ENCODE measurements at regions not wholly inside any gene's neighbourhood (a gene's known extent, or its start where the extent isn't known, plus 50 kb on each side); places are given as distances from the start of the nearest gene placed in this dataset.

DNA sequence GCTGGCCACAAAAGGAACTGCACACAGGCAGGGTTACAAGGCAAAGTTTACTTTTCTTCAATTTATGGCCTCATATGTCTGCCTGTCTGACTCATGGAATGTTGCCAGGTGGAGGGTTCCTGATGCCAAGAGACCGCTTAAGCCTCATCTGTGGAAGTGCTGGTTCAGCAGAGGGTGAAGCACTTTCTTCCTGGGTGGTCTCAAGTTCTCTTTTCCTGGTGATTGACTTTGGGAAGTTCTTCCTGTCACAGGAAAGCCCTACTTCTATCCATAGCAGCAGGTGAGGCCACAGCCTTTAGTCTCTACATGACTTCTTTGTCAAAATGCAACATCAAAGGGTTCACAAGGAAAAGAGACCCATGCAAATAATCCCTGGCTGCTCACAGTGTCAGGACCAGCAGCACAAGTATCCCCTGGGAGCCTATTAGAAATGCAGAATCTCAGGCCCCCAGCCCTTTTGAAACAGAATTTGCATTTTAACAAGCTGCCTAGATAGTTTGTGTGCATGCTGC, 81.4 kb upstream of the IGFBP7 start:
- intact Hi-C loops (cut with DNase I; ENCODE audit: low total_unique reads), result no loop called here
- TF ChIP-seq, protein P1, sequence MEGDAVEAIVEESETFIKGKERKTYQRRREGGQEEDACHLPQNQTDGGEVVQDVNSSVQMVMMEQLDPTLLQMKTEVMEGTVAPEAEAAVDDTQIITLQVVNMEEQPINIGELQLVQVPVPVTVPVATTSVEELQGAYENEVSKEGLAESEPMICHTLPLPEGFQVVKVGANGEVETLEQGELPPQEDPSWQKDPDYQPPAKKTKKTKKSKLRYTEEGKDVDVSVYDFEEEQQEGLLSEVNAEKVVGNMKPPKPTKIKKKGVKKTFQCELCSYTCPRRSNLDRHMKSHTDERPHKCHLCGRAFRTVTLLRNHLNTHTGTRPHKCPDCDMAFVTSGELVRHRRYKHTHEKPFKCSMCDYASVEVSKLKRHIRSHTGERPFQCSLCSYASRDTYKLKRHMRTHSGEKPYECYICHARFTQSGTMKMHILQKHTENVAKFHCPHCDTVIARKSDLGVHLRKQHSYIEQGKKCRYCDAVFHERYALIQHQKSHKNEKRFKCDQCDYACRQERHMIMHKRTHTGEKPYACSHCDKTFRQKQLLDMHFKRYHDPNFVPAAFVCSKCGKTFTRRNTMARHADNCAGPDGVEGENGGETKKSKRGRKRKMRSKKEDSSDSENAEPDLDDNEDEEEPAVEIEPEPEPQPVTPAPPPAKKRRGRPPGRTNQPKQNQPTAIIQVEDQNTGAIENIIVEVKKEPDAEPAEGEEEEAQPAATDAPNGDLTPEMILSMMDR (IDR thresholded peaks at IDR 0.05), result peak in 1 of 5 experiments; percentile 6
- TF ChIP-seq EP300 (IDR thresholded peaks at IDR 0.05; ENCODE audit: low read depth) (no peak), POLR2A (IDR thresholded peaks at IDR 0.05) (no peak), POLR2AphosphoS5 (IDR thresholded peaks at IDR 0.05) (no peak)
- peak; percentile 46 for DNase-seq

GRCh38 chr4:57190601-57191481, 80.7 kb upstream of the IGFBP7 start:
- in situ Hi-C loops (cut with MboI; ENCODE audit: low pct_ligation_motif_present in 1 of 4, low pct_unique_long_range_greater_than_20kb in 1 of 4, low sequenced_read_pairs in 3 of 4) (no loop called here), intact Hi-C loops (cut with DNase I; ENCODE audit: low total_unique reads) (no loop called here)
- WGBS, 2 donors (ENCODE audit: low coverage in 1 of 2), result 33 to 46% methylated on average over 8 to 12 of the region's 12 CpGs
- Histone ChIP-seq H3K36me3 (no peaks in the 10 kb centered on the region), H3K27me3 (no peaks in the 10 kb centered on the region), H3K9me3 (no peaks in the 10 kb centered on the region), H3K27ac (peak overlapping the region in 1 of 4 donors; percentile 42), H3K4me1 (peaks cover 3 to 12% (median 8%) of the 10 kb centered on the region in 4 donors), H3K4me3 (no peak overlapping the region)
- peak; percentile 27 for DNase-seq
- TF ChIP-seq POLR2A (IDR thresholded peaks at IDR 0.05), result no peak
- TF ChIP-seq, protein P1 (IDR thresholded peaks at IDR 0.05), result peak; percentile 19 to 62 (median 44)

More for the DNA sequence above, 81.4 kb upstream of the IGFBP7 start:
- Histone ChIP-seq H3K36me3 (no peaks in the 10 kb centered on the region), H3K9me3 (no peaks in the 10 kb centered on the region), H3K4me3 (no peak overlapping the region), H3K27me3 (no peaks in the 10 kb centered on the region), H3K27ac (peak overlapping the region in 1 of 4 donors; percentile 42), H3K4me1 (peaks cover 3 to 12% (median 8%) of the 10 kb centered on the region in 4 donors)
- in situ Hi-C loops (cut with MboI; ENCODE audit: low pct_ligation_motif_present in 1 of 4, low pct_unique_long_range_greater_than_20kb in 1 of 4, low sequenced_read_pairs in 3 of 4), result no loop called here
- 14% methylated on average over 1 of the region's 1 CpG; no CpG with 5 or more reads in 1 of the 2 donors for WGBS, 2 donors (ENCODE audit: low coverage in 1 of 2)

DNA sequence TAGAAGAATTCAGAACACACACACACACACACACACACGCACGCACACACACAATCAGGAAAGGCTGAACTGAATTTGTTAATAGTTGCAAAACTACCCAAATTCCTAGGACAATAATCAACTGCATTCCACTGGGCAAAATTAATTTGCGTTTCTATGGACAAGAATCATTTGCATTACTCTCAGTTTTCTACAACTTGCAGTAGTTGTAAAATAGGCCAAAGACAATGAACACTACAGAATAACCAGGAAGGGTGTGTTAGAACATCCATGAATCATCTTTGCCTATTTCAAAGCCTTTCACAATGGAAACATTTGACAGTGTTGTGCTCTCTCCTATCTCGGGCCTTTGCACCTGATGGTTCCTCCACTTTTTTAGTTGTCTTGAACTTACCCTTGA, 77.1 kb upstream of the IGFBP7 start:
- intact Hi-C loops (cut with DNase I; ENCODE audit: low total_unique reads) (no loop called here), in situ Hi-C loops (cut with MboI; ENCODE audit: low pct_ligation_motif_present in 1 of 4, low pct_unique_long_range_greater_than_20kb in 1 of 4, low sequenced_read_pairs in 3 of 4) (no loop called here)
- no peak for DNase-seq
- 57 to 62% methylated on average over 4 of the region's 4 CpGs for WGBS, 2 donors (ENCODE audit: low coverage in 1 of 2)
- Histone ChIP-seq H3K27ac (no peak overlapping the region), H3K27me3 (no peaks in the 10 kb centered on the region), H3K4me3 (no peak overlapping the region), H3K4me1 (peaks cover 3 to 12% (median 8%) of the 10 kb centered on the region in 4 donors), H3K9me3 (no peaks in the 10 kb centered on the region), H3K36me3 (no peaks in the 10 kb centered on the region)
- TF ChIP-seq POLR2A (IDR thresholded peaks at IDR 0.05) (no peak), POLR2AphosphoS5 (IDR thresholded peaks at IDR 0.05) (no peak), EP300 (IDR thresholded peaks at IDR 0.05; ENCODE audit: low read depth) (no peak)
- TF ChIP-seq, protein P1 (IDR thresholded peaks at IDR 0.05), result no peak

DNA sequence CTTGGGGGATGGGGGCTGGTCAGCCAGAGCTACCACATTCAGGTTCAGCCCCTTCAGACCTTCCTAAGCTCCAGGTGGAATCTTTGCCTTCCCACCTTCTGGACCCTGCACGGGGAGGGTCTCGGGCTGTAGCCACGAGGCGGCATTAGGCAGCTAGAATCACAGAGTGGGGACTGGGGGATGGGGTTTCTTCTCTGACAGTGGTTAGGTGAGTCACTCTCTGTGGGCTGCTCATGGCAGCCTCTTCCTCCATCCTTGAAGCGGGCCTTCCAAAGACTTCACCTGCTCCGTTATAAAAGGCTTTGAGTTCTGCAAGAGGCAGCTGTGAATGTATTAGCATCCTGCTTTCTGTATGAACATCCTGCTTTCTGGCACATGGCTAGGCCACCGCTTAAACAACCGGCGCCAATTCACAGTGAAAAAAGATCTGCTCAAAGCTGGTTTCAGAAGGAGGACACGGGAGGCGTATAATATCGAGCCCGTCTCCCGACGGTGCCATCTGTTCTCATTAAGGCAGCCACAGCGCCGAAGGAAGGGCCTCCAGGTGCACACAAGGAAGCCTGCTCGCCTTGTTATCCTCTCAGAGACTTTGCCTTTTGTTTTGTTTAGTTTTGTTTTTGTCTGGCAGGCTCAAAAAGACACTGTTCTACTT, 74.3 kb upstream of the IGFBP7 start:
- Histone ChIP-seq H3K9me3 (no peaks in the 10 kb centered on the region), H3K4me3 (no peak overlapping the region), H3K4me1 (no peaks in the 10 kb centered on the region), H3K27ac (no peak overlapping the region), H3K27me3 (no peaks in the 10 kb centered on the region), H3K36me3 (no peaks in the 10 kb centered on the region)
- TF ChIP-seq EP300 (IDR thresholded peaks at IDR 0.05; ENCODE audit: low read depth), result no peak
- TF ChIP-seq POLR2A (IDR thresholded peaks at IDR 0.05), result no peak
- TF ChIP-seq, protein P1 (IDR thresholded peaks at IDR 0.05), result no peak
- TF ChIP-seq POLR2AphosphoS5 (IDR thresholded peaks at IDR 0.05), result no peak
- intact Hi-C loops (cut with DNase I; ENCODE audit: low total_unique reads), result no loop called here
- DNase-seq, result no peak
- 85 to 96% methylated on average over 5 to 18 of the region's 18 CpGs for WGBS, 2 donors (ENCODE audit: low coverage in 1 of 2)
- in situ Hi-C loops (cut with MboI; ENCODE audit: low pct_ligation_motif_present in 1 of 4, low pct_unique_long_range_greater_than_20kb in 1 of 4, low sequenced_read_pairs in 3 of 4), result no loop called here

All from transverse colon (tissue), 4 donors.